ENCODE measurements at regions not wholly inside any gene's neighbourhood (a gene's known extent, or its start where the extent isn't known, plus 50 kb on each side); places are given as distances from the start of the nearest gene placed in this dataset.

GRCh38 chr1:185495898-185496297 lies 178.9 kb upstream of the IVNS1ABP start:
- no CpG with 5 or more reads among the region's 1 CpG for WGBS (ENCODE audit: extremely low coverage, insufficient coverage, insufficient read length)

GRCh38 chr1:185495007-185495406 lies 178.0 kb upstream of the IVNS1ABP start:
- H3K79me2 ChIP-seq (ENCODE audit: control insufficient read depth, insufficient read depth, low read length, poor library complexity): no peaks in the 10 kb centered on the region
- no peaks in the 10 kb centered on the region for H3K36me3 ChIP-seq (ENCODE audit: control insufficient read depth in 1 of 2, insufficient read depth in 2 of 2, low read length in 2 of 2)
- H2AFZ ChIP-seq (ENCODE audit: insufficient read depth, low read length, poor library complexity): no peak overlapping the region
- no peaks in the 10 kb centered on the region for H3K79me1 ChIP-seq (ENCODE audit: low read length)
- H2BK5ac ChIP-seq (ENCODE audit: low read depth, low read length, poor library complexity): no peak overlapping the region
- no peak for DNase-seq
- H2AK5ac ChIP-seq (ENCODE audit: low read length): no peak overlapping the region
- H3K4me3 ChIP-seq (ENCODE audit: low read depth, low read length): no peak overlapping the region
- no peak overlapping the region for H2BK120ac ChIP-seq (ENCODE audit: insufficient read depth, low read length, poor library complexity)
- no peak overlapping the region for H2BK12ac ChIP-seq (ENCODE audit: low read length)
- H3K4me1 ChIP-seq (ENCODE audit: control insufficient read depth in 1 of 2, insufficient read depth in 2 of 2, low read length in 2 of 2): no peaks in the 10 kb centered on the region
- H3K9ac ChIP-seq (ENCODE audit: low read length): no peak overlapping the region
- no peak overlapping the region for H3K23ac ChIP-seq (ENCODE audit: low read length)
- H3K4ac ChIP-seq (ENCODE audit: low read depth, low read length): no peak overlapping the region
- H3K14ac ChIP-seq (ENCODE audit: low read length): no peak overlapping the region
- no peaks in the 10 kb centered on the region for H3K9me3 ChIP-seq (ENCODE audit: insufficient read depth, low read depth, low read length)
- H3K27me3 ChIP-seq (ENCODE audit: insufficient read depth, low read length): no peaks in the 10 kb centered on the region
- H3K4me2 ChIP-seq (ENCODE audit: low read length): no peak overlapping the region
- no peak overlapping the region for H3K18ac ChIP-seq (ENCODE audit: low read length)
- H4K12ac ChIP-seq (ENCODE audit: low read depth, low read length): no peak overlapping the region
- H4K8ac ChIP-seq (ENCODE audit: low read depth, low read length): no peak overlapping the region
- H3K27ac ChIP-seq (ENCODE audit: low read depth, low read length): no peak overlapping the region
- H4K91ac ChIP-seq (ENCODE audit: low read depth, low read length): no peak overlapping the region

More at GRCh38 chr1:185495898-185496297, 178.9 kb upstream of the IVNS1ABP start:
- no peak overlapping the region for H2AK5ac ChIP-seq (ENCODE audit: low read length)
- H3K14ac ChIP-seq (ENCODE audit: low read length): no peak overlapping the region
- H3K79me2 ChIP-seq (ENCODE audit: control insufficient read depth, insufficient read depth, low read length, poor library complexity): no peaks in the 10 kb centered on the region
- no peaks in the 10 kb centered on the region for H3K79me1 ChIP-seq (ENCODE audit: low read length)
- H2BK5ac ChIP-seq (ENCODE audit: low read depth, low read length, poor library complexity): no peak overlapping the region
- H2BK120ac ChIP-seq (ENCODE audit: insufficient read depth, low read length, poor library complexity): no peak overlapping the region
- no peak overlapping the region for H3K4ac ChIP-seq (ENCODE audit: low read depth, low read length)
- H3K18ac ChIP-seq (ENCODE audit: low read length): no peak overlapping the region
- no peak for DNase-seq
- no peak overlapping the region for H4K12ac ChIP-seq (ENCODE audit: low read depth, low read length)
- no peak overlapping the region for H3K9ac ChIP-seq (ENCODE audit: low read length)
- H4K8ac ChIP-seq (ENCODE audit: low read depth, low read length): no peak overlapping the region
- no peaks in the 10 kb centered on the region for H3K4me1 ChIP-seq (ENCODE audit: control insufficient read depth in 1 of 2, insufficient read depth in 2 of 2, low read length in 2 of 2)
- no peak overlapping the region for H3K27ac ChIP-seq (ENCODE audit: low read depth, low read length)
- peak overlapping the region; percentile 21 for H4K91ac ChIP-seq (ENCODE audit: low read depth, low read length)
- H3K36me3 ChIP-seq (ENCODE audit: control insufficient read depth in 1 of 2, insufficient read depth in 2 of 2, low read length in 2 of 2): no peaks in the 10 kb centered on the region
- no peaks in the 10 kb centered on the region for H3K27me3 ChIP-seq (ENCODE audit: insufficient read depth, low read length)
- no peak overlapping the region for H3K4me3 ChIP-seq (ENCODE audit: low read depth, low read length)
- H2BK12ac ChIP-seq (ENCODE audit: low read length): peak overlapping the region; percentile 53
- no peak overlapping the region for H3K23ac ChIP-seq (ENCODE audit: low read length)
- H2AFZ ChIP-seq (ENCODE audit: insufficient read depth, low read length, poor library complexity): no peak overlapping the region
- no peaks in the 10 kb centered on the region for H3K9me3 ChIP-seq (ENCODE audit: insufficient read depth, low read depth, low read length)
- H3K4me2 ChIP-seq (ENCODE audit: low read length): no peak overlapping the region

DNA sequence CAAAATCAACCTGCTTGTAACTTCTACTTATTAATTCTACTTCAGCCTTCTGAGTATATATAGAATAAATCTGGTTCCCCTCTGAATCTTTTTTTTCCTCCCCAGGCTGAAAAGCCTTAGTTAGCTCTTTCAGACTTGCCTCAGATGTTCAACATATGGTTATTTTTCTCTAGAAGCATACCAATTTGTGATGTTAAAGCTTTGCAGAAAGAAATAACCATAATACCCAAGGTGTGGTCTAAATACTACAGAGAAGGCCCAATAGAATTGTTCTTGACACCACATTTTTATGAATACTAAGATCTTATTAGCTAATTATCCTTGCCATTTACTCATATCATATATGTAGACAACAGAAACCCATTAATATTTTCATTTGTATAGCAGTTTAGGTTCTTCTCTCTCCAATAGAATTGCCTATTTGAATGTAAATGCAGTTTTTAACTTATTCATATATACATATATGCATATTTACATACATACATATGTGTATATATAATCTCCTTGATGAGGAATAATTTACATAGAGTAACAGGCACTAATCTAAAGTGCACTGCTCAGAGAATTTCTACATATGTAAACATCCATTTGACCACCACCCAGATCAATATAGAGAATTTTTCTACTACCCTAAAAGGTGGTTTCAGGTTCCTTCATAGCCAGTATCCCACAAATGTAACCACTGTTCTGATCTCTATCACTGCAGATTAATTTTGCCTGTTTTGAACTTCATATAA lies 175.2 kb upstream of the IVNS1ABP start:
- Histone ChIP-seq H2BK120ac (ENCODE audit: insufficient read depth, low read length, poor library complexity) (no peak overlapping the region), H2BK12ac (ENCODE audit: low read length) (no peak overlapping the region), H4K91ac (ENCODE audit: low read depth, low read length) (no peak overlapping the region), H3K9ac (ENCODE audit: low read length) (no peak overlapping the region), H3K4me2 (ENCODE audit: low read length) (no peak overlapping the region), H3K9me3 (ENCODE audit: insufficient read depth, low read depth, low read length) (no peaks in the 10 kb centered on the region), H4K12ac (ENCODE audit: low read depth, low read length) (no peak overlapping the region), H3K18ac (ENCODE audit: low read length) (no peak overlapping the region), H3K4me1 (ENCODE audit: control insufficient read depth in 1 of 2, insufficient read depth in 2 of 2, low read length in 2 of 2) (no peaks in the 10 kb centered on the region), H2AK5ac (ENCODE audit: low read length) (no peak overlapping the region), H3K27ac (ENCODE audit: low read depth, low read length) (no peak overlapping the region), H3K14ac (ENCODE audit: low read length) (no peak overlapping the region), H3K79me2 (ENCODE audit: control insufficient read depth, insufficient read depth, low read length, poor library complexity) (no peaks in the 10 kb centered on the region), H3K4ac (ENCODE audit: low read depth, low read length) (no peak overlapping the region), H2AFZ (ENCODE audit: insufficient read depth, low read length, poor library complexity) (no peak overlapping the region), H4K8ac (ENCODE audit: low read depth, low read length) (no peak overlapping the region), H3K23ac (ENCODE audit: low read length) (no peak overlapping the region), H2BK5ac (ENCODE audit: low read depth, low read length, poor library complexity) (no peak overlapping the region), H3K36me3 (ENCODE audit: control insufficient read depth in 1 of 2, insufficient read depth in 2 of 2, low read length in 2 of 2) (no peaks in the 10 kb centered on the region), H3K4me3 (ENCODE audit: low read depth, low read length) (no peak overlapping the region), H3K79me1 (ENCODE audit: low read length) (no peaks in the 10 kb centered on the region), H3K27me3 (ENCODE audit: insufficient read depth, low read length) (no peaks in the 10 kb centered on the region)
- no peak for DNase-seq

DNA sequence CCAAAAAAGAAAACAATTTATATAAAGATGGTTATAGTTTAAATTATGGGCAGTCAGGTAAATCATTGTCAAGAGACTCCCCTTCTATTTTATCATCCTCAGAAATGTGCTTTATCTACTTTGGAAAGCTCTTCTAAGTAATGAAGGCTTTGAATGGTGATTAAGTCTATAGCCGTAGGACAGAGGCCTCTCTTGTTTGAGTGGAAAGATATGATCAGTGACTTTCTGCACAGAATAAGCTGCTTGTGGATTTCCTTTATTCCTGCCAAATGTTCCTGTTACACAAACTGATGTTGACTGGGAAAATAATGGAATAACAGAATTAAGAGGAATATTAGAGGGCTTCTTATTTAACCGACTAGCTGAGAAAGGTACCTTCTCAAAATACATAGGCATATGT lies 174.6 kb upstream of the IVNS1ABP start:
- no peaks in the 10 kb centered on the region for H3K27me3 ChIP-seq (ENCODE audit: insufficient read depth, low read length)
- H2AK5ac ChIP-seq (ENCODE audit: low read length): no peak overlapping the region
- no peak overlapping the region for H3K4ac ChIP-seq (ENCODE audit: low read depth, low read length)
- H3K9ac ChIP-seq (ENCODE audit: low read length): no peak overlapping the region
- no peaks in the 10 kb centered on the region for H3K4me1 ChIP-seq (ENCODE audit: control insufficient read depth in 1 of 2, insufficient read depth in 2 of 2, low read length in 2 of 2)
- H3K27ac ChIP-seq (ENCODE audit: low read depth, low read length): no peak overlapping the region
- no peak overlapping the region for H3K23ac ChIP-seq (ENCODE audit: low read length)
- H3K4me2 ChIP-seq (ENCODE audit: low read length): no peak overlapping the region
- H4K8ac ChIP-seq (ENCODE audit: low read depth, low read length): no peak overlapping the region
- H3K79me1 ChIP-seq (ENCODE audit: low read length): no peaks in the 10 kb centered on the region
- H2BK5ac ChIP-seq (ENCODE audit: low read depth, low read length, poor library complexity): no peak overlapping the region
- H3K36me3 ChIP-seq (ENCODE audit: control insufficient read depth in 1 of 2, insufficient read depth in 2 of 2, low read length in 2 of 2): no peaks in the 10 kb centered on the region
- no peaks in the 10 kb centered on the region for H3K9me3 ChIP-seq (ENCODE audit: insufficient read depth, low read depth, low read length)
- no peak overlapping the region for H3K14ac ChIP-seq (ENCODE audit: low read length)
- H3K4me3 ChIP-seq (ENCODE audit: low read depth, low read length): no peak overlapping the region
- H2AFZ ChIP-seq (ENCODE audit: insufficient read depth, low read length, poor library complexity): no peak overlapping the region
- no peak for DNase-seq
- H4K91ac ChIP-seq (ENCODE audit: low read depth, low read length): no peak overlapping the region
- H4K12ac ChIP-seq (ENCODE audit: low read depth, low read length): no peak overlapping the region
- no peak overlapping the region for H2BK120ac ChIP-seq (ENCODE audit: insufficient read depth, low read length, poor library complexity)
- no peaks in the 10 kb centered on the region for H3K79me2 ChIP-seq (ENCODE audit: control insufficient read depth, insufficient read depth, low read length, poor library complexity)
- WGBS (ENCODE audit: extremely low coverage, insufficient coverage, insufficient read length): no CpG with 5 or more reads among the region's 2 CpGs
- no peak overlapping the region for H3K18ac ChIP-seq (ENCODE audit: low read length)
- no peak overlapping the region for H2BK12ac ChIP-seq (ENCODE audit: low read length)
